Esophagus squamous epithelium (tissue), 4 donors: ENCODE measurements at regions not wholly inside any gene's neighbourhood (a gene's known extent, or its start where the extent isn't known, plus 50 kb on each side); places are given as distances from the start of the nearest gene placed in this dataset.

Experiments used
- POLR2A ChIP-seq, 4 donors: fragments of 450-650 bp; IDR thresholded peaks; one replicate each; pipeline ENCODE4 v1.6.1; 2017; ENCODE audit warnings: antibody characterized with exemption in 4 of 4, mild to moderate bottlenecking in 4 of 4, moderate library complexity in 3 of 4
- TF ChIP-seq, protein P1 (sequence below), 6 experiments: fragments of 450-650 bp in 4 of 6; fragments of 200-600 bp in 2 of 6; sonication (generic) in 2 of 6; IDR thresholded peaks; one replicate each; pipeline ENCODE4 v1.5.1; 2016 to 2019; ENCODE audit warnings: antibody characterized with exemption in 6 of 6, mild to moderate bottlenecking in 4 of 6, moderate library complexity in 4 of 6

DNA sequence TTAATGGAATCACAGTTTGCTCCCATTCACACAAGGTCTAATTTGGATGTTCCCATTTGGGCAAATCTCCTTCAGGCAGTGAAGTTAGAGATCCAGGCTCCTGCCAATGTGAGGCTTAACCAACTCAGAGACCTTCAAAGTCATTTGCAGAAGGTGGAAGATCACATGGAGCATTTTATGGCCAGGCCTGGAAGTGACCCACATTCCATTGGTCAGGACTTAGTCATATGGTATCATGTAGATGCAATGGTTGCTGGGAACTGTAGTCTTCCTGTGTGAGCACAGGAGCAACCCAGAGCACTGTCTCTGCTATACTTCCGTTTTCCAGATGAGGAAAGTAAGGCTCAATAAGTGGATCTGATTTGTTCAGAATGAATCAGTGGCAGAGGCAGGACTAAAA lies 292.7 kb upstream of the SMARCA2 start:
- TF ChIP-seq, protein P1, sequence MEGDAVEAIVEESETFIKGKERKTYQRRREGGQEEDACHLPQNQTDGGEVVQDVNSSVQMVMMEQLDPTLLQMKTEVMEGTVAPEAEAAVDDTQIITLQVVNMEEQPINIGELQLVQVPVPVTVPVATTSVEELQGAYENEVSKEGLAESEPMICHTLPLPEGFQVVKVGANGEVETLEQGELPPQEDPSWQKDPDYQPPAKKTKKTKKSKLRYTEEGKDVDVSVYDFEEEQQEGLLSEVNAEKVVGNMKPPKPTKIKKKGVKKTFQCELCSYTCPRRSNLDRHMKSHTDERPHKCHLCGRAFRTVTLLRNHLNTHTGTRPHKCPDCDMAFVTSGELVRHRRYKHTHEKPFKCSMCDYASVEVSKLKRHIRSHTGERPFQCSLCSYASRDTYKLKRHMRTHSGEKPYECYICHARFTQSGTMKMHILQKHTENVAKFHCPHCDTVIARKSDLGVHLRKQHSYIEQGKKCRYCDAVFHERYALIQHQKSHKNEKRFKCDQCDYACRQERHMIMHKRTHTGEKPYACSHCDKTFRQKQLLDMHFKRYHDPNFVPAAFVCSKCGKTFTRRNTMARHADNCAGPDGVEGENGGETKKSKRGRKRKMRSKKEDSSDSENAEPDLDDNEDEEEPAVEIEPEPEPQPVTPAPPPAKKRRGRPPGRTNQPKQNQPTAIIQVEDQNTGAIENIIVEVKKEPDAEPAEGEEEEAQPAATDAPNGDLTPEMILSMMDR (IDR thresholded peaks at IDR 0.05), result no peak
- no peak for TF ChIP-seq POLR2A (IDR thresholded peaks at IDR 0.05)
